Thyroid gland (tissue), 4 donors: ENCODE measurements at regions not wholly inside any gene's neighbourhood (a gene's known extent, or its start where the extent isn't known, plus 50 kb on each side); places are given as distances from the start of the nearest gene placed in this dataset.

ENCODE experiments used
- POLR2A ChIP-seq, 2 donors: fragments of 450-650 bp; IDR thresholded peaks; one replicate each; pipeline ENCODE4 v1.6.1; 2017; ENCODE audit warnings: antibody characterized with exemption in 2 of 2, mild to moderate bottlenecking in 2 of 2, moderate library complexity in 1 of 2
- TF ChIP-seq, protein P1 (sequence below), 6 experiments: fragments of 200-600 bp in 3 of 6; fragments of 450-650 bp in 3 of 6; sonication (generic) in 3 of 6; IDR thresholded peaks; one replicate each; pipeline ENCODE4 v1.5.1; 2016 to 2019; ENCODE audit warnings: antibody characterized with exemption in 6 of 6, mild to moderate bottlenecking in 2 of 6, inconsistent platforms in 1 of 6, moderate library complexity in 1 of 6

DNA sequence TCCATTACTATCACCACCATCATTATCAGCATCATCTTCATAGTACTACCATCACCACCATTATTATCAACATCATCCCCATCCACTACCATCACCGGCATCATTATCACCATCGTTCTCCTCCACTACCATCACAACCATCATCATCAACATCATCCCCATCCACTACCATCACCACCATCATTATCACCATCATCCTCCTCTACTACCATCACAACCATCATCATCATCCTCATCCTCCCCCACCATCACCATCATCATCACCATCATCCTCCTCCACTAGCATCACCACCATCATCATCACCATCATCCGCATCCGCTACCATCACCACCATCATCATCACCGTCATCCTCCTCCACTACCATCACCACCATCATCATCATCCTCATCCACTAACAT, 639.8 kb upstream of the RBFOX1 start:
- no peak for TF ChIP-seq POLR2A (IDR thresholded peaks at IDR 0.05)
- TF ChIP-seq, protein P1, sequence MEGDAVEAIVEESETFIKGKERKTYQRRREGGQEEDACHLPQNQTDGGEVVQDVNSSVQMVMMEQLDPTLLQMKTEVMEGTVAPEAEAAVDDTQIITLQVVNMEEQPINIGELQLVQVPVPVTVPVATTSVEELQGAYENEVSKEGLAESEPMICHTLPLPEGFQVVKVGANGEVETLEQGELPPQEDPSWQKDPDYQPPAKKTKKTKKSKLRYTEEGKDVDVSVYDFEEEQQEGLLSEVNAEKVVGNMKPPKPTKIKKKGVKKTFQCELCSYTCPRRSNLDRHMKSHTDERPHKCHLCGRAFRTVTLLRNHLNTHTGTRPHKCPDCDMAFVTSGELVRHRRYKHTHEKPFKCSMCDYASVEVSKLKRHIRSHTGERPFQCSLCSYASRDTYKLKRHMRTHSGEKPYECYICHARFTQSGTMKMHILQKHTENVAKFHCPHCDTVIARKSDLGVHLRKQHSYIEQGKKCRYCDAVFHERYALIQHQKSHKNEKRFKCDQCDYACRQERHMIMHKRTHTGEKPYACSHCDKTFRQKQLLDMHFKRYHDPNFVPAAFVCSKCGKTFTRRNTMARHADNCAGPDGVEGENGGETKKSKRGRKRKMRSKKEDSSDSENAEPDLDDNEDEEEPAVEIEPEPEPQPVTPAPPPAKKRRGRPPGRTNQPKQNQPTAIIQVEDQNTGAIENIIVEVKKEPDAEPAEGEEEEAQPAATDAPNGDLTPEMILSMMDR (IDR thresholded peaks at IDR 0.05), result no peak
